ENCODE measurements at regions not wholly inside any gene's neighbourhood (a gene's known extent, or its start where the extent isn't known, plus 50 kb on each side); places are given as distances from the start of the nearest gene placed in this dataset.
A peak's percentile ranks its signal among the peaks of the same experiment; 100 is the strongest.

DNA sequence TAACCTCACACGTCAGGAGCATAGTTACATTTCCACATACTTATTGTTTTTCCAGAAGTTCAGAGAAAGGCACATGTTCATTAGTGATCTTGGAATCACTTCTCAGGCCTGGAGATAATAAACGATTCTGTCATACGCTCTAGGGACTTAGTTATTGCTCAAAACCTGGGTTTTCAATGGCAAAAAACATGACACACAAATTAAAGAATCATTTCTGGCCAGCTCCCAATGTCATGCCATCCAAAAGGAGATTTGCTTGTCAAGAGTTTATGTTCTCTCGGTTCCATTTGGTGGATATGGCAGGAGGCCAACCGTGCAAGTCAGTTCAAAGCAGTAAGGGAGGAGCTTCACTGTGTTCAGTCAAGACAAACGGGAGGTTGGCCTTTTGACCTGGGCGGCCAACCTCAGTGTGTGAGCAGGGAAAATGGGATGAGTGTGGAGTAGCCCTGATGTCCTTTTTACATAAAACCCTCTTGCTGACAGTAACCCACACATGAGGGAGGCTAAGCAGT, 123.4 kb downstream of the NXNL2 start:
- no peak for DNase-seq (ENCODE audit: low read depth)

DNA sequence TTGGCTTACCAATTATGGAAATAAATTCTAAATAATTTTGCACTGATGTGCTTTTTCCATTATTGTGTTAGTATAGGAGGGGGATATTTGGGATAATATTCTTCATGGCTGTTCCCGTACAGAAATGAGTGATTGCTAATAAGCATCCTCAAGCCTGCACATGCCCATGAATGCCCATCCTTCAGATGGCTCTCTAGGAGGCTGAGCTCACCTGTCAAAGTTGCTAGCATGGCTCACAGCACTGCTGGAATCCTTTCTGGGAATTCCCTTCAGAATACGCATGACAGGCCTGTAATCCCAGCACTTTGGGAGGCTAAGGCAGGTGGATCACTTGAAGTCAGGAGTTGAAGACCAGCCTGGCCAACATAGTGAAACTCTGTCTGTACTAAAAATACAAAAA, 124.1 kb downstream of the NXNL2 start:
- DNase-seq (ENCODE audit: low read depth): no peak

DNA sequence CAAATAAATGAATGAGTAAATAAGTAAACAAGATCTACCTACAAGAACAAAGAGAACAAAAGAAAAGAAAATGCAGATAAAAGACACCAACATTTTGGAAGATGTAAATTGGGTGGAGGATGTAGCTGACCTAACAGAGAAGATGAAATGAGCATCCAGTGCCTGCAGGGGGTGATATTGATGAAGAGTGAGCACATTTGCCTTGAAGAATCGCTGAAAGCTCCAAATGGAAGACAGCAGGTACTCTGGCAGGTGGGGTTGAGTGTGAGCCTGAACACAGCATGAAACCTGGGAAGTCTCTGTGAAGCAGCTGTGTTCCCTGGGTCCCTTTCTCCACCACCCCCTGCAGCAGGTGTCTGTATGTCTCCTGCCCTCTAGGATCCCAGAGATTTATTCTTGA, 125.6 kb downstream of the NXNL2 start:
- no peak for DNase-seq (ENCODE audit: low read depth)

DNA sequence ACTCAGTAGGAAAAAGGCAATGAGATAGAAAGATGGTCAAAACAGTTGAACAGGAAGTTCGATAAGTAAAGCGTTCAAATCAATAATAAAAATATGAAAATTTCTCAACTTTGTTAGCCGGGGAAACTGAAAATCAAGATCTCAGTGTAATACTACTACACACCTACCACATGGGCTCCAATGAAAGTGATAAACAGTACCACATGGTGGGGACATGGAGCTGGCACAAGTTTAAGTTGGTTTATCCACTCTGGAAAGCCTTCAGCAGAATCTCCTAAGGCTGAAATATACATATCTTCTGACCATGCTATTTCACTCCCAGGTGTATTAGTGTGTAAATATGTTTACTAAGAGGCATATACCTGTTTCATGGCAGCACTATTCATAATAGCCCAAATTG, 126.8 kb downstream of the NXNL2 start:
- no peak for DNase-seq (ENCODE audit: low read depth)

GRCh38 chr9:88663771-88664419, 128.9 kb downstream of the NXNL2 start:
- no peak for DNase-seq (ENCODE audit: low read depth)

- DNase-seq (ENCODE audit: low read depth): no peak
Observed at GRCh38 chr9:88664773-88665172, 129.8 kb downstream of the NXNL2 start.

DNA sequence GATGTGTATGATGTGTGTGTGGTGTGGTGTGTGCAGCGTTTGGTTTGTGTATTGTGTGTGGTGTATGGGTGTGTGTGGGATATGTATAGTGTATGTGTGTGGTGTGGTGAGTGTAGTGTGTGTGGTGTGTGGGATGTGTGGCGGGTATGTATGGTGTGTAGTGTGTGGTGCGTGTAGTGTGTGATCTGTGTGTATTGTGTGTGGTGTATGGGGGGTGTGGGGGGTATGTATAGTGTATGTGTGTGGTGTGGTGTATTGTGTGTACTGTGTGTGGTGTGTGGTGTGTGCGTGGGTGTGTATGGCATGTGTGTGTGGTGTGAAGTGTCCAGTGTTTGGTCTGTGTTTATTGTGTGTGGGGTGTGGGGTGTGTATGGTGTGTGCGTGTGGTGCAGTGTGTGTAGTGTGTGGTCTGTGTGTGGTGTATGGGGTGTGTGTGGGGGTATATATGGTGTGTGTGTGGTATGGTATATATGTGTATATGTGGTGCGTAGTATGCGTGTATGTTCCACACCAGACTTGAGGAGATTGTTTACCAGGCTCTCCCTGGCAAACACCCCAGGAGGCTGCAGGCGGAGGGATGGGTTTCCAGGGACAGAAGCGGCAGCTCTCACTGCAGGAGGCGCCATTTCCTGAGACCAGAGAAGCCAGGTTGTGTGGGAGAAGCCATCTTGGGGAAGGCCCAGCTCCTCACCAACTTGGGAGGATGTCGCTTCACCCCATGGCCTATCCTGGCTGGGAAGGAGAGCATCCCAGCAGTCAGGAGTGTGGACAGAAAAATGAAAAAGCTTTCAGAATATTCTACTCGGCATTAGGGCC, 138.1 kb downstream of the NXNL2 start:
- no peak for DNase-seq (ENCODE audit: low read depth)

GRCh38 chr9:88673886-88674285, 138.9 kb downstream of the NXNL2 start:
- DNase-seq (ENCODE audit: low read depth): no peak

DNA sequence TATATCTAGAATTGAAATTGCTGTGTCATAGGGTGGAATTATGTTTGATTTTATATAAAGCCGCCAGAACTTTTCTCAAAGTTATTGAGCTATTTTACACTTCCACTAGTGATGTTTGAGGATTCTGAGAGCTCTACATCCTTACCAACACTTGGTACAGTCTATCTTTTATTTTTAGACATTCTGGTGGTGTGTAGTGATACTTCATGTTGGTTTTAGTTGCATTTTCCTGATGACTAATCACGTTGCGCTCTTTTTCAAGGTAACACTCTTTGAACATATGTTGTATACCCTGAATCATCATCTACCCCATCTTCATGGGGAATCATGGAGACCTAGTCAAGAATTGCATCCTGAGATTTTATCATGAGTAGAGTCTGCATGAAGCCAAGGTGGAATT, 141.7 kb downstream of the NXNL2 start:
- no peak for DNase-seq (ENCODE audit: low read depth)

GRCh38 chr9:88678008-88678407, 143.0 kb downstream of the NXNL2 start:
- no peak for DNase-seq (ENCODE audit: low read depth)

- no peak for DNase-seq (ENCODE audit: low read depth)
Observed at GRCh38 chr9:88678431-88678830, 143.5 kb downstream of the NXNL2 start.

GRCh38 chr9:88680041-88680440, 145.1 kb downstream of the NXNL2 start:
- no peak for DNase-seq (ENCODE audit: low read depth)

DNA sequence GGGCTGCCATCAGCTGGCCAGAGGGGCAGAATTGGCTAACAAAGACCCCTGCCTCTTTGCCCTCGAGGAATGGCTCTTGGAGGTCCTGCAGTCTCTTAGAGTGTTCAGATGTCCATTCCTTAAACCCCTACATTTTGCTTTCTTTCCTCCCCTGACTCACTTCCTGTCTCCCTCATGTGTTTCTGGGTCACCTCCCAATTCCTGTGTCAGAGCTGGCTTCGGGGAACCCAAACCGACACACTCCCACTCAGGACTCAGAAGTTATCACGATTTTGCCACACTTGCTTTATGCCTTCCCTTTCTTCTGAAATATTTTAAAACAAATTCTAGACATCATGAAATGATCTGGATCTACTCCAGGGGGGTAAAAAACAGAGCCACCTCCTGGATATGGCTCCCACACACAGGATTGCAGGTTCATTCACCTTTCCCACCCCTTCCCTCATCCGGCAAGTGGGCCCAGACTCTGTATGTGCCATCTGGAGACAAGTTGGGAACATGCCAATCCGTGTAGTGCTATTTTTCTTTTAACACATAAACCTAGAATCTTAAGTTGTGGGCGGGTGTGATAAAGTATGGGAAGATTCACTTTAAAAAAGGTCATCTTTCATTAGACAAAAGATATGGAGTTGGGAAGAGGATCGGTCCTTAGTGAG, 145.7 kb downstream of the NXNL2 start:
- DNase-seq (ENCODE audit: low read depth): no peak

- DNase-seq (ENCODE audit: low read depth): no peak
Observed at GRCh38 chr9:88681434-88681833, 146.5 kb downstream of the NXNL2 start.

- DNase-seq (ENCODE audit: low read depth): no peak
Observed at GRCh38 chr9:88682431-88682831, 147.5 kb downstream of the NXNL2 start.

GRCh38 chr9:88684046-88684445, 149.1 kb downstream of the NXNL2 start:
- no peak for DNase-seq (ENCODE audit: low read depth)

- no peak for DNase-seq (ENCODE audit: low read depth)
Observed at GRCh38 chr9:88684845-88685244, 149.9 kb downstream of the NXNL2 start.

GRCh38 chr9:88685966-88686365, 151.0 kb downstream of the NXNL2 start:
- no peak for DNase-seq (ENCODE audit: low read depth)

GRCh38 chr9:88689509-88690298, 154.7 kb downstream of the NXNL2 start:
- no peak for DNase-seq (ENCODE audit: low read depth)

- DNase-seq (ENCODE audit: low read depth): no peak
Observed at GRCh38 chr9:88690628-88691027, 155.7 kb downstream of the NXNL2 start.

DNA sequence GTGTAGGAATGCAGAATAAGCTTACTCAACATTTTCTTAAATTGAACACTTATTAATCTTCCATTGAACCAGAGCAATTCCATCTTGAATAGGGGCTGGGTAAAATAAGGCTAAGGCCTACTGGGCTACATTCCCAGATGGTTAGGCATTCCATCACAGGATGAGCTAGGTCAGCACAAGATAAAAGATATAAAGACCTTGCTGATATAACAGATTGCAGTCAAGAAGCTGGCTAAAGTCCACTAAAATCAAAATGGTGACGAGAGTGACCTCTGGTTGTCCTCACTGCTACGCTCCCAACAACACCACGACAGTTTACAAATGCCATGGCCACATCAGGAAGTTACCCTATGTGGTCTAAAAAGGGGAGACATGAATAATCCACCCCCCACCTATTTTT, 156.1 kb downstream of the NXNL2 start:
- DNase-seq (ENCODE audit: low read depth): no peak

GRCh38 chr9:88691811-88692210, 156.8 kb downstream of the NXNL2 start:
- DNase-seq (ENCODE audit: low read depth): peak; percentile 26
